DOHH2 (cell line): ENCODE measurements at regions not wholly inside any gene's neighbourhood (a gene's known extent, or its start where the extent isn't known, plus 50 kb on each side); places are given as distances from the start of the nearest gene placed in this dataset.

Experiments
- H3F3A ChIP-seq: fragments of 200-600 bp; sonication (generic), shearing (Covaris generic); 2 replicates; pipeline ENCODE4 v1.6.0; 2016; ENCODE audit warnings: antibody characterized with exemption, mild to moderate bottlenecking; ENCODE audit not compliant: control insufficient read depth, insufficient read depth
- H3K27ac ChIP-seq: fragments of 200-600 bp; sonication (generic); 2 replicates; pipeline ENCODE4 v1.5.1; 2014; ENCODE audit warnings: low read depth, mild to moderate bottlenecking, low read length, moderate library complexity
- H3K27me3 ChIP-seq: fragments of 200-600 bp; sonication (generic); 2 replicates; pipeline ENCODE4 v1.6.1; 2014; ENCODE audit warnings: mild to moderate bottlenecking, low read length, mixed read lengths; ENCODE audit not compliant: control insufficient read depth
- H3K36me3 ChIP-seq: fragments of 200-600 bp; sonication (generic); 2 replicates; pipeline ENCODE4 v1.6.1; 2014; ENCODE audit warnings: mild to moderate bottlenecking, low read length, moderate library complexity, mixed read lengths; ENCODE audit not compliant: control insufficient read depth
- H3K4me1 ChIP-seq: fragments of 200-600 bp; sonication (generic); 2 replicates; pipeline ENCODE4 v1.6.1; 2014; ENCODE audit warnings: mild to moderate bottlenecking, low read length, mixed read lengths; ENCODE audit not compliant: control insufficient read depth
- H3K4me2 ChIP-seq: fragments of 200-600 bp; sonication (generic); 2 replicates; pipeline ENCODE4 v1.6.0; 2014; ENCODE audit warnings: mild to moderate bottlenecking, low read length, moderate library complexity
- H3K4me3 ChIP-seq: fragments of 200-600 bp; sonication (generic); 2 replicates; pipeline ENCODE4 v1.5.1; 2014; ENCODE audit warnings: mild to moderate bottlenecking, low read length, mixed read lengths
- H3K79me2 ChIP-seq: fragments of 200-600 bp; sonication (generic); 2 replicates; pipeline ENCODE4 v1.6.1; 2014; ENCODE audit warnings: mild to moderate bottlenecking, low read length, mixed read lengths; ENCODE audit not compliant: control insufficient read depth
- H3K9me2 ChIP-seq: fragments of 200-600 bp; sonication (generic); replicated peaks from 2 replicates; pipeline ENCODE4 v1.6.1; 2014; ENCODE audit warnings: mild to moderate bottlenecking, low read length, mixed read lengths; ENCODE audit not compliant: control insufficient read depth
- H3K9me3 ChIP-seq: fragments of 200-600 bp; sonication (generic); 2 replicates; pipeline ENCODE4 v1.6.1; 2014; ENCODE audit warnings: antibody characterized with exemption, low read length, mixed read lengths; ENCODE audit not compliant: control insufficient read depth, insufficient read depth
- H4K20me1 ChIP-seq: fragments of 200-600 bp; sonication (generic); 2 replicates; pipeline ENCODE4 v1.6.0; 2014; ENCODE audit warnings: low read depth, mild to moderate bottlenecking, antibody characterized with exemption, low read length, moderate library complexity; ENCODE audit not compliant: control insufficient read depth, insufficient read depth
- CTCF ChIP-seq: fragments of 200-600 bp; sonication (generic); IDR thresholded peaks from one replicate; pipeline ENCODE4 v1.5.1; 2014; ENCODE audit warnings: antibody characterized with exemption, mild to moderate bottlenecking, low read depth, low read length; ENCODE audit not compliant: poor library complexity, severe bottlenecking
- EZH2phosphoT487 ChIP-seq: fragments of 200-600 bp; sonication (generic); IDR thresholded peaks from 2 replicates; pipeline ENCODE4 v1.6.1; 2017; ENCODE audit warnings: borderline replicate concordance, mild to moderate bottlenecking, antibody characterized with exemption, low read length, moderate library complexity, mixed read lengths

- no peak overlapping the region for H3K27ac ChIP-seq
- no peak overlapping the region for H3K4me3 ChIP-seq
- no peaks in the 10 kb centered on the region for H3F3A ChIP-seq
- H3K36me3 ChIP-seq, result no peaks in the 10 kb centered on the region
- no peaks in the 10 kb centered on the region for H3K9me3 ChIP-seq
- H3K79me2 ChIP-seq, result no peaks in the 10 kb centered on the region
- peaks cover 2% of the 10 kb centered on the region; the same call in 1 of the 2 replicates for H3K27me3 ChIP-seq
- H3K4me2 ChIP-seq, result no peak overlapping the region
- H3K9me2 ChIP-seq, result no peaks in the 10 kb centered on the region
- no peaks in the 10 kb centered on the region for H3K4me1 ChIP-seq
- TF ChIP-seq CTCF (no peak), EZH2phosphoT487 (no peak)
- no peaks in the 10 kb centered on the region for H4K20me1 ChIP-seq
These were observed 101.6 kb upstream of the COPS8 start for GRCh38 chr2:236984046-236984445.

- Histone ChIP-seq H3K36me3 (no peaks in the 10 kb centered on the region), H3K27ac (no peak overlapping the region), H4K20me1 (no peaks in the 10 kb centered on the region), H3K27me3 (peaks cover 2% of the 10 kb centered on the region; the same call in 1 of the 2 replicates), H3K79me2 (no peaks in the 10 kb centered on the region), H3K9me2 (no peaks in the 10 kb centered on the region), H3K4me1 (no peaks in the 10 kb centered on the region), H3K4me2 (no peak overlapping the region), H3F3A (no peaks in the 10 kb centered on the region), H3K9me3 (no peaks in the 10 kb centered on the region), H3K4me3 (no peak overlapping the region)
- TF ChIP-seq EZH2phosphoT487, result no peak
- TF ChIP-seq CTCF, result no peak
These were observed 99.8 kb upstream of the COPS8 start for GRCh38 chr2:236985761-236986339.

GRCh38 chr2:236986524-236987330, 99.0 kb upstream of the COPS8 start:
- H3K4me3 ChIP-seq, result no peak overlapping the region
- H4K20me1 ChIP-seq, result no peaks in the 10 kb centered on the region
- no peaks in the 10 kb centered on the region for H3F3A ChIP-seq
- no peaks in the 10 kb centered on the region for H3K36me3 ChIP-seq
- H3K4me2 ChIP-seq, result no peak overlapping the region
- peaks cover 2% of the 10 kb centered on the region; the same call in 1 of the 2 replicates for H3K27me3 ChIP-seq
- no peaks in the 10 kb centered on the region for H3K4me1 ChIP-seq
- no peaks in the 10 kb centered on the region for H3K9me2 ChIP-seq
- H3K27ac ChIP-seq, result no peak overlapping the region
- no peaks in the 10 kb centered on the region for H3K79me2 ChIP-seq
- H3K9me3 ChIP-seq, result no peaks in the 10 kb centered on the region
- TF ChIP-seq CTCF (no peak), EZH2phosphoT487 (no peak)
